ENCODE measurements at regions not wholly inside any gene's neighbourhood (a gene's known extent, or its start where the extent isn't known, plus 50 kb on each side); places are given as distances from the start of the nearest gene placed in this dataset.
"Not testable (repeated sequence)": the region's sequence is repeated elsewhere in the genome, so short reads cannot be mapped to it uniquely, and the experiment has no call there.

DNA sequence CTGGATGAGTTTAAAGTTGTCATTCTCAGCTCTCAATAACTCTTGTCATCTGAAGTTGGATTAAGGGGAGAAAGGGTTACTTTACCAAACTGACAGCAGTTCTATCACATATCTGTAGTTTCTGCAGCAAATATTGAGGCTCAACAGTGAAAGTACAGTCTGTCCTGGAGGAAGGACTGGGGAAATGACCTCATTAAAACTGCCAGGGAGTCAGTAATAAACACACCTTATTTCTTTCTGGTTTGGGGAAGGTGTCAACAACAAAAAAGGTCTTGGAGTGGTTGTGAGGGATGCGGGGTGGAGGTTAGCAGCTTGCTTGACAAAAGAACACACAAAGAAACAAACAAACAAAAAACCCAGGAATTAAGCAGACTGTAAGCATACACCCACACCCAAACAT lies 1418.0 kb downstream of the STIM2 start:
- H3K9me3 ChIP-seq (ENCODE audit: control insufficient read depth, low read length), result no peaks in the 10 kb centered on the region
- H3K4me3 ChIP-seq (ENCODE audit: insufficient read depth, low read depth, low read length), result no peak overlapping the region
- no peak overlapping the region for H3K27ac ChIP-seq (ENCODE audit: insufficient read depth, low read depth, low read length, poor library complexity, severe bottlenecking)
- H3K27me3 ChIP-seq (ENCODE audit: control insufficient read depth, insufficient read depth, low read length, poor library complexity, severe bottlenecking), result no peaks in the 10 kb centered on the region
- no peaks in the 10 kb centered on the region for H3K4me1 ChIP-seq (ENCODE audit: control insufficient read depth, insufficient read depth, low read length)
- no peaks in the 10 kb centered on the region for H3K36me3 ChIP-seq (ENCODE audit: control insufficient read depth, insufficient read depth, low read length)
- WGBS, 2 experiments, result no CpG with 5 or more reads among the region's 1 CpG

- no peaks in the 10 kb centered on the region for H3K36me3 ChIP-seq (ENCODE audit: control insufficient read depth, insufficient read depth, low read length)
- H3K4me1 ChIP-seq (ENCODE audit: control insufficient read depth, insufficient read depth, low read length), result no peaks in the 10 kb centered on the region
- H3K4me3 ChIP-seq (ENCODE audit: insufficient read depth, low read depth, low read length), result no peak overlapping the region
- 85 to 93% methylated on average over 1 to 2 of the region's 2 CpGs for WGBS, 2 experiments
- H3K27me3 ChIP-seq (ENCODE audit: control insufficient read depth, insufficient read depth, low read length, poor library complexity, severe bottlenecking), result no peaks in the 10 kb centered on the region
- no peaks in the 10 kb centered on the region for H3K9me3 ChIP-seq (ENCODE audit: control insufficient read depth, low read length)
- H3K27ac ChIP-seq (ENCODE audit: insufficient read depth, low read depth, low read length, poor library complexity, severe bottlenecking), result no peak overlapping the region
These were observed 1418.6 kb downstream of the STIM2 start for GRCh38 chr4:28279249-28279648.

GRCh38 chr4:28286266-28286665 lies 1425.6 kb downstream of the STIM2 start:
- not testable (repeated sequence) for H3K4me3 ChIP-seq (ENCODE audit: insufficient read depth, low read depth, low read length); H3K27me3 ChIP-seq (ENCODE audit: control insufficient read depth, insufficient read depth, low read length, poor library complexity, severe bottlenecking); H3K4me1 ChIP-seq (ENCODE audit: control insufficient read depth, insufficient read depth, low read length); H3K36me3 ChIP-seq (ENCODE audit: control insufficient read depth, insufficient read depth, low read length); H3K27ac ChIP-seq (ENCODE audit: insufficient read depth, low read depth, low read length, poor library complexity, severe bottlenecking); H3K9me3 ChIP-seq (ENCODE audit: control insufficient read depth, low read length)
- 87 to 88% methylated on average over 9 of the region's 9 CpGs for WGBS, 2 experiments

- Histone ChIP-seq H3K9me3 (ENCODE audit: control insufficient read depth, low read length) (peaks cover 2% of the 10 kb centered on the region), H3K27me3 (ENCODE audit: control insufficient read depth, insufficient read depth, low read length, poor library complexity, severe bottlenecking) (no peaks in the 10 kb centered on the region), H3K4me3 (ENCODE audit: insufficient read depth, low read depth, low read length) (no peak overlapping the region), H3K27ac (ENCODE audit: insufficient read depth, low read depth, low read length, poor library complexity, severe bottlenecking) (no peak overlapping the region), H3K36me3 (ENCODE audit: control insufficient read depth, insufficient read depth, low read length) (no peaks in the 10 kb centered on the region), H3K4me1 (ENCODE audit: control insufficient read depth, insufficient read depth, low read length) (no peaks in the 10 kb centered on the region)
- 93% methylated on average over 3 of the region's 3 CpGs for WGBS, 2 experiments
These were observed 1427.2 kb downstream of the STIM2 start for GRCh38 chr4:28287831-28288233.

GRCh38 chr4:28296239-28296638 lies 1435.6 kb downstream of the STIM2 start:
- no peaks in the 10 kb centered on the region for H3K9me3 ChIP-seq (ENCODE audit: control insufficient read depth, low read length)
- H3K4me3 ChIP-seq (ENCODE audit: insufficient read depth, low read depth, low read length), result no peak overlapping the region
- no peaks in the 10 kb centered on the region for H3K4me1 ChIP-seq (ENCODE audit: control insufficient read depth, insufficient read depth, low read length)
- 94 to 96% methylated on average over 1 of the region's 1 CpG for WGBS, 2 experiments
- H3K27ac ChIP-seq (ENCODE audit: insufficient read depth, low read depth, low read length, poor library complexity, severe bottlenecking), result no peak overlapping the region
- no peaks in the 10 kb centered on the region for H3K27me3 ChIP-seq (ENCODE audit: control insufficient read depth, insufficient read depth, low read length, poor library complexity, severe bottlenecking)
- no peaks in the 10 kb centered on the region for H3K36me3 ChIP-seq (ENCODE audit: control insufficient read depth, insufficient read depth, low read length)

DNA sequence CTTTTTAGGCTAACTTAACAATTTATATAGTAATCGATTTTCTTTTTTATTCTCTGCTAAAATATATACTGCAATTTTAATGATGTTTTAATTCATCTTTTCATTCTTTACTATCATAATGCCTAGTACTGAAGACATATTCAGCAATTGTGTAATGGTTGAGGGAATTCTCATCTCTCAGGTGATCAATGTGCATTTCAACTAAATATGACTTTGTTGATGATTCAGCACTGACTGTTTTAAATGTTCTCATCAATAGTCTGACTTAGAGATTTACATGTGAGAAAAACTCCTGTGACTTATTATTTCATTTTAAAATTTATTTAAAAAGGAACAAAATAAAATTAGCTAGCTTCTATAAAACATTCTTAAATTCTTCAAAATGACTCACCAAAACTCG lies 1450.3 kb downstream of the STIM2 start:
- H3K9me3 ChIP-seq (ENCODE audit: control insufficient read depth, low read length), result no peaks in the 10 kb centered on the region
- no peaks in the 10 kb centered on the region for H3K4me1 ChIP-seq (ENCODE audit: control insufficient read depth, insufficient read depth, low read length)
- no peak overlapping the region for H3K27ac ChIP-seq (ENCODE audit: insufficient read depth, low read depth, low read length, poor library complexity, severe bottlenecking)
- WGBS, 2 experiments, result no CpG with 5 or more reads among the region's 2 CpGs
- no peaks in the 10 kb centered on the region for H3K27me3 ChIP-seq (ENCODE audit: control insufficient read depth, insufficient read depth, low read length, poor library complexity, severe bottlenecking)
- no peak overlapping the region for H3K4me3 ChIP-seq (ENCODE audit: insufficient read depth, low read depth, low read length)
- no peaks in the 10 kb centered on the region for H3K36me3 ChIP-seq (ENCODE audit: control insufficient read depth, insufficient read depth, low read length)

GRCh38 chr4:28312497-28312896 lies 1451.9 kb downstream of the STIM2 start:
- H3K4me1 ChIP-seq (ENCODE audit: control insufficient read depth, insufficient read depth, low read length); H3K27ac ChIP-seq (ENCODE audit: insufficient read depth, low read depth, low read length, poor library complexity, severe bottlenecking); H3K36me3 ChIP-seq (ENCODE audit: control insufficient read depth, insufficient read depth, low read length); H3K4me3 ChIP-seq (ENCODE audit: insufficient read depth, low read depth, low read length); H3K9me3 ChIP-seq (ENCODE audit: control insufficient read depth, low read length); H3K27me3 ChIP-seq (ENCODE audit: control insufficient read depth, insufficient read depth, low read length, poor library complexity, severe bottlenecking): not testable (repeated sequence)
- WGBS, 2 experiments, result 88 to 90% methylated on average over 11 of the region's 11 CpGs

DNA sequence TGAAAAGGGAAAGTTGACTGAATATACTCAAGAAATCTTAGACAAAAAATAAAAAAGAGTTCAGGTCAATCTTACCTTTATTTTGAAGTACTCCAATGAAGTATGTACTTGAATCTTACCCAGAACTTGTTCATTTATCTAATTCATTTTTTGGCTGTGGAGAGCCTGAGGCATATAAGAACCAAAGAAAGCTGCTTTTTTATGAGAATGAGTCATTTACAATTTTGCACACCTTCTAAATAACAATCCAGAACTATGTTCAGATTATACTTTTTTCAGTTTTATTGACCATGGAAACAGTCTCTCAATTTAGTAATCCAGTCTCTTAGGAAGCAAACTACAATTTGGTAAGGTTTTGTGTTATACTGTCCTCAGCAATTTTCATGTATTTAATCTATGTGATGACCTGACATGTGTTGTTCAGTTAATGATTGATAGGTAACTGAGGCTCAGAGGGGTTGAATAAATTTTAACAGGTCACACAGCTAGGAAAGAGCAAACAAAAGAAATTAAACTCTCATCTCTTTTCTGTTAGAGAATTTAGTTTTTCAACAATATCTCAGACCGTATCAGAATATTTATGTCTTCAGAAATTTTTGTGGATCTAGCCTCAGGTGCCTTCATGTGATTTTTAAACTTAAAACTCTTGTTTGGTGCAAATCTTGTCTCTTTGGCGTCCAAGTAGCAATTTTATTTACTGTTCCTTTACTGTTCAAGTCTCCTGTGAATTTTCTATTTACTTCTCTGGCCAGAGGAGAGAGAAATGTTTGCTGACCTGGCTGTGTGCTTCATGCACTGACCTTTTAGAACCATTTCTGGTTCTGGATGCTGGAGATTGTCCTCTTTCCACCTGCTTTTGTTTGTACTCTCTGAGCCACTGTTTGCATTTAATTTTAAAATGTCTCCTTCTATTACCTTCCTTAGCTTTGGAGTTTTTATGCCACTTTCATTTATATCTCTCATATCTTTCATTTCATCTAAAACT lies 1453.4 kb downstream of the STIM2 start:
- no peak overlapping the region for H3K27ac ChIP-seq (ENCODE audit: insufficient read depth, low read depth, low read length, poor library complexity, severe bottlenecking)
- H3K36me3 ChIP-seq (ENCODE audit: control insufficient read depth, insufficient read depth, low read length), result no peaks in the 10 kb centered on the region
- H3K9me3 ChIP-seq (ENCODE audit: control insufficient read depth, low read length), result no peaks in the 10 kb centered on the region
- H3K4me3 ChIP-seq (ENCODE audit: insufficient read depth, low read depth, low read length), result no peak overlapping the region
- no peaks in the 10 kb centered on the region for H3K4me1 ChIP-seq (ENCODE audit: control insufficient read depth, insufficient read depth, low read length)
- H3K27me3 ChIP-seq (ENCODE audit: control insufficient read depth, insufficient read depth, low read length, poor library complexity, severe bottlenecking), result no peaks in the 10 kb centered on the region
- WGBS, 2 experiments, result 86 to 89% methylated on average over 2 of the region's 2 CpGs

DNA sequence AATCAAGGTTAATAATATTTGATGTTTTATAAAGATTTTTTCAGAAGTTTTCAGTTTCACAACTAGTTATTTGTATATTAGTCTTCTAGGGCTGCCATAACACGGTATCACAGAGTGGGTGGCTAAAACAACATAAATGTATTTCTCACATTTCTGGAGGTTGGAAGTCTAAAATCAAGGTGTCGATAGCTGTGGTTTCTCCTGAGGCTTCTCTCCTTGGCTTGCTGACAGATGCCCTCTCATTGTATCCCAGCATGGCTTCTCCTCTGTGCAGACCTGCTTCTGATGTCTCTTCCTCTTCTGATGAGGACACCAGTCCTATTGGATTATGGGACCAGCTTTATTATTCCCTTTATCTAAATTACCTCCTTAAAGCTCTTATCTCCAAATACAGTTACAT lies 1456.6 kb downstream of the STIM2 start:
- H3K4me3 ChIP-seq (ENCODE audit: insufficient read depth, low read depth, low read length), result no peak overlapping the region
- no peaks in the 10 kb centered on the region for H3K27me3 ChIP-seq (ENCODE audit: control insufficient read depth, insufficient read depth, low read length, poor library complexity, severe bottlenecking)
- no peaks in the 10 kb centered on the region for H3K36me3 ChIP-seq (ENCODE audit: control insufficient read depth, insufficient read depth, low read length)
- no peak overlapping the region for H3K27ac ChIP-seq (ENCODE audit: insufficient read depth, low read depth, low read length, poor library complexity, severe bottlenecking)
- H3K9me3 ChIP-seq (ENCODE audit: control insufficient read depth, low read length), result no peaks in the 10 kb centered on the region
- 83 to 98% methylated on average over 2 of the region's 2 CpGs for WGBS, 2 experiments
- no peaks in the 10 kb centered on the region for H3K4me1 ChIP-seq (ENCODE audit: control insufficient read depth, insufficient read depth, low read length)

DNA sequence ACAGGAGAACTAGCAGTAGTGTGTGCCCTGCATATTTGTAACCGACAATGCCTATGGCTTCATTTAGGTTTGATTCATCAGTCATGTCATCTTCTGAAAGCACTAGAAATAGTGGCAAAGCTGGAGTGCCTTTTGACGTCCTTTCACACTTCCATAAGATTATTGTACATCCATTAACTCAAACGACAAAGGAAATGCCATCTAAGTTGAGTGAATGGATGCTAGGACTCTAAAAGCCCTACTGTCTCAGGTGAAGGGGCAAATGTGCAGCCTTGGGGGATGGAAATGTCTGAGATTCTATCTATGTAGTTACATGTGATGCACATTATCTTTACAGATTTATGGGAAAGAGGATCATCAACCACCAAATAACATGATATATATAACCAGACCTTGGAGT lies 1473.6 kb downstream of the STIM2 start:
- H3K27ac ChIP-seq (ENCODE audit: insufficient read depth, low read depth, low read length, poor library complexity, severe bottlenecking), result no peak overlapping the region

More for the DNA sequence above, 1473.6 kb downstream of the STIM2 start:
- no peak overlapping the region for H3K4me3 ChIP-seq (ENCODE audit: insufficient read depth, low read depth, low read length)
- H3K27me3 ChIP-seq (ENCODE audit: control insufficient read depth, insufficient read depth, low read length, poor library complexity, severe bottlenecking), result no peaks in the 10 kb centered on the region
- 91 to 93% methylated on average over 3 of the region's 3 CpGs for WGBS, 2 experiments
- no peaks in the 10 kb centered on the region for H3K4me1 ChIP-seq (ENCODE audit: control insufficient read depth, insufficient read depth, low read length)
- no peaks in the 10 kb centered on the region for H3K9me3 ChIP-seq (ENCODE audit: control insufficient read depth, low read length)
- no peaks in the 10 kb centered on the region for H3K36me3 ChIP-seq (ENCODE audit: control insufficient read depth, insufficient read depth, low read length)

Data from ectodermal cell (in vitro differentiated cells).